ENCODE measurements at regions not wholly inside any gene's neighbourhood (a gene's known extent, or its start where the extent isn't known, plus 50 kb on each side); places are given as distances from the start of the nearest gene placed in this dataset.

DNA sequence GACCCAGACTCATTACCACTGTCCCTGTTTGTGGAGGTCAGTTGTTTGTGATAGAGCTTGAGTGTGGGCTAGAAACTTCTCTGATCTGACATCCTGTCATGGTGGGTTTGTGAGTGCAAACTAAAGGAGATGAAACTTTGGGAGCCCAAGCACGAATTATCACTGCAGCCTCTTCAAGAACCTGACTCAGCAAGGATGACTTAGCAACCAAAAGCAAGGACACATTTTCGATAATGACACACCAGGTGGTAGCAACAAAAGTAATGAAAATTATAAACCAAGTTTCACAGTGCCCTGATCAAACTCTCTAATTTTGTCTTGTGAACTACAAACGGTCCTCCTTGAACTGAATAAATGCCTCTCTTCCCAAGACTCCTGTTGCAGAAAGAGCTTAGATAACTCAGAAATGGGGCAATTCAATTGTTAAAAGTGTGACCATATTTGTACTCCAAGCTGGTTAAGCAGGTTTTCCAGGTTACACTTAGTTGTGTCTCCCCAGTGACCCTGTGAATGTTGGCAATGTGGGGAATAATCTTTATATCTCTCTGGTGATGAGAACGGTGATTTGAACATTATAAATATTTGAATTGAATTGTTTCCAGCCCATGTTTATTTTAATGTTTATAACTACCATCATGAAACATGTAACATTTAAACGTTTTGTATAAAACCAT is 52.6 kb upstream of the ATP8A1 start:
- TF ChIP-seq CTCF (IDR thresholded peaks at IDR 0.05; ENCODE audit: control extremely low read depth, extremely low read depth, low read depth, missing control alignments): no peak
- ChIA-PET CTCF (interaction anchor here (1.0 to 1.9 kb wide), 4 partner anchors 8 to 141 kb away, joined by 3 to 5 read pairs (median 4); partner anchors contain the start of gene ATP8A1), POLR2A (no interaction called here)
- DNase-seq (ENCODE audit: extremely low spot score): no peak

- DNase-seq (ENCODE audit: extremely low spot score): no peak
- no peak for TF ChIP-seq CTCF (IDR thresholded peaks at IDR 0.05; ENCODE audit: control extremely low read depth, extremely low read depth, low read depth, missing control alignments)
- ChIA-PET CTCF (interaction anchor here (1.0 to 1.9 kb wide), 4 partner anchors 9 to 140 kb away, joined by 3 to 5 read pairs (median 4); partner anchors contain the start of gene ATP8A1), POLR2A (no interaction called here)
Observed at GRCh38 chr4:42708625-42709024, 51.7 kb upstream of the ATP8A1 start.

Data from GM10248 (cell line).